Glutamatergic neuron (in vitro differentiated cells): ENCODE measurements at regions not wholly inside any gene's neighbourhood (a gene's known extent, or its start where the extent isn't known, plus 50 kb on each side); places are given as distances from the start of the nearest gene placed in this dataset.

ENCODE experiments used
- DNase-seq: peaks from one replicate; pipeline ENCODE4 v3.0.0; 2022
- H3K27ac Mint-ChIP-seq: one replicate; pipeline ENCODE4 v1.8.0; 2020; ENCODE audit warnings: mild to moderate bottlenecking, mixed read lengths, inconsistent platforms; ENCODE audit not compliant: unreplicated experiment
- H3K27me3 Mint-ChIP-seq: one replicate; pipeline ENCODE4 v1.8.0; 2020; ENCODE audit warnings: mild to moderate bottlenecking, moderate library complexity, mixed read lengths, inconsistent platforms; ENCODE audit not compliant: unreplicated experiment
- H3K36me3 Mint-ChIP-seq: one replicate; pipeline ENCODE4 v1.8.0; 2020; ENCODE audit warnings: mild to moderate bottlenecking, mixed read lengths, inconsistent platforms; ENCODE audit not compliant: unreplicated experiment
- H3K4me1 Mint-ChIP-seq: one replicate; pipeline ENCODE4 v1.8.0; 2020; ENCODE audit warnings: mild to moderate bottlenecking, low read depth, mixed read lengths, inconsistent platforms; ENCODE audit not compliant: unreplicated experiment
- H3K4me3 Mint-ChIP-seq: one replicate; pipeline ENCODE4 v1.8.0; 2020; ENCODE audit warnings: mild to moderate bottlenecking, mixed read lengths, inconsistent platforms; ENCODE audit not compliant: unreplicated experiment
- H3K9me3 Mint-ChIP-seq: one replicate; pipeline ENCODE4 v1.8.0; 2020; ENCODE audit warnings: mild to moderate bottlenecking, moderate library complexity, mixed read lengths, inconsistent platforms; ENCODE audit not compliant: unreplicated experiment
- TF ChIP-seq, protein P1 (sequence below): fragments of 200-600 bp; sonication (generic); IDR thresholded peaks from one replicate; pipeline ENCODE4 v1.5.0; 2021; ENCODE audit not compliant: partially characterized antibody, unreplicated experiment

- H3K4me3 Mint-ChIP-seq: no peak overlapping the region
- TF ChIP-seq, protein P1, sequence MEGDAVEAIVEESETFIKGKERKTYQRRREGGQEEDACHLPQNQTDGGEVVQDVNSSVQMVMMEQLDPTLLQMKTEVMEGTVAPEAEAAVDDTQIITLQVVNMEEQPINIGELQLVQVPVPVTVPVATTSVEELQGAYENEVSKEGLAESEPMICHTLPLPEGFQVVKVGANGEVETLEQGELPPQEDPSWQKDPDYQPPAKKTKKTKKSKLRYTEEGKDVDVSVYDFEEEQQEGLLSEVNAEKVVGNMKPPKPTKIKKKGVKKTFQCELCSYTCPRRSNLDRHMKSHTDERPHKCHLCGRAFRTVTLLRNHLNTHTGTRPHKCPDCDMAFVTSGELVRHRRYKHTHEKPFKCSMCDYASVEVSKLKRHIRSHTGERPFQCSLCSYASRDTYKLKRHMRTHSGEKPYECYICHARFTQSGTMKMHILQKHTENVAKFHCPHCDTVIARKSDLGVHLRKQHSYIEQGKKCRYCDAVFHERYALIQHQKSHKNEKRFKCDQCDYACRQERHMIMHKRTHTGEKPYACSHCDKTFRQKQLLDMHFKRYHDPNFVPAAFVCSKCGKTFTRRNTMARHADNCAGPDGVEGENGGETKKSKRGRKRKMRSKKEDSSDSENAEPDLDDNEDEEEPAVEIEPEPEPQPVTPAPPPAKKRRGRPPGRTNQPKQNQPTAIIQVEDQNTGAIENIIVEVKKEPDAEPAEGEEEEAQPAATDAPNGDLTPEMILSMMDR: no peak
- no peaks in the 10 kb centered on the region for H3K27me3 Mint-ChIP-seq
- H3K27ac Mint-ChIP-seq: no peak overlapping the region
- no peak for DNase-seq
- no peaks in the 10 kb centered on the region for H3K9me3 Mint-ChIP-seq
- H3K36me3 Mint-ChIP-seq: no peaks in the 10 kb centered on the region
- no peaks in the 10 kb centered on the region for H3K4me1 Mint-ChIP-seq
Measured at GRCh38 chr9:1535051-1535450, 480.1 kb upstream of the SMARCA2 start.

GRCh38 chr9:1535599-1535998 lies 479.5 kb upstream of the SMARCA2 start:
- H3K9me3 Mint-ChIP-seq: no peaks in the 10 kb centered on the region
- H3K27ac Mint-ChIP-seq: no peak overlapping the region
- DNase-seq: no peak
- H3K4me3 Mint-ChIP-seq: no peak overlapping the region
- H3K4me1 Mint-ChIP-seq: no peaks in the 10 kb centered on the region
- TF ChIP-seq, protein P1: no peak
- H3K27me3 Mint-ChIP-seq: no peaks in the 10 kb centered on the region
- no peaks in the 10 kb centered on the region for H3K36me3 Mint-ChIP-seq

- no peak overlapping the region for H3K27ac Mint-ChIP-seq
- H3K36me3 Mint-ChIP-seq: no peaks in the 10 kb centered on the region
- H3K27me3 Mint-ChIP-seq: no peaks in the 10 kb centered on the region
- no peak for DNase-seq
- H3K9me3 Mint-ChIP-seq: no peaks in the 10 kb centered on the region
- no peaks in the 10 kb centered on the region for H3K4me1 Mint-ChIP-seq
- TF ChIP-seq, protein P1: no peak
- H3K4me3 Mint-ChIP-seq: no peak overlapping the region
Measured at GRCh38 chr9:1536522-1537170, 478.5 kb upstream of the SMARCA2 start.

DNA sequence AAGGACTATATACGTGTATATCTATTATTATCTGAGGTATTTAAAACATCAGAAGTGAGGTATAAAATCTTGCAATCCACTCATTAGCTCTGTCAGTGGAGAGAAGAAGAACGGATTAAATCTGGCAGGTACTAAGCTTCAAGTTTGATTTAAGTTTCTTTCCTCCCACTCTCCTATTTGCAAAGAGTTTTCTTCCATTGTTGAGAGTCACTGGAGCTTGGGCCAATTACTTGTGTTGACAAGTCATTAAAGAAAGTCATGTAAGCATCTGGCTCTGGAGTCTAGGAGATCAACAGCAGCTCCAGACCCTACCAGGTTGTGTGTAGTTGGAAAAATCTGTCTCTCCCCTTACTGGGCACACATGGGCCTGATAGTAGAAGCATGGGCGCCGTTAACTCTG lies 476.8 kb upstream of the SMARCA2 start:
- Mint-ChIP-seq H3K9me3 (no peaks in the 10 kb centered on the region), H3K27ac (no peak overlapping the region), H3K4me3 (no peak overlapping the region), H3K4me1 (no peaks in the 10 kb centered on the region), H3K36me3 (no peaks in the 10 kb centered on the region), H3K27me3 (no peaks in the 10 kb centered on the region)
- TF ChIP-seq, protein P1: no peak
- DNase-seq: no peak

- DNase-seq: no peak
- Mint-ChIP-seq H3K27me3 (no peaks in the 10 kb centered on the region), H3K4me3 (no peak overlapping the region), H3K27ac (no peak overlapping the region), H3K9me3 (no peaks in the 10 kb centered on the region), H3K4me1 (no peaks in the 10 kb centered on the region), H3K36me3 (no peaks in the 10 kb centered on the region)
- TF ChIP-seq, protein P1: no peak
Measured at GRCh38 chr9:1539216-1539615, 475.9 kb upstream of the SMARCA2 start.
